NCI-H187 treated with DMSO at 0.1 percent for 48 hours (cell line): ENCODE measurements at regions not wholly inside any gene's neighbourhood (a gene's known extent, or its start where the extent isn't known, plus 50 kb on each side); places are given as distances from the start of the nearest gene placed in this dataset.

Source experiments
- DNase-seq: peaks from one replicate; lab custom pipeline; 2025; lab: John Stamatoyannopoulos, UW

DNA sequence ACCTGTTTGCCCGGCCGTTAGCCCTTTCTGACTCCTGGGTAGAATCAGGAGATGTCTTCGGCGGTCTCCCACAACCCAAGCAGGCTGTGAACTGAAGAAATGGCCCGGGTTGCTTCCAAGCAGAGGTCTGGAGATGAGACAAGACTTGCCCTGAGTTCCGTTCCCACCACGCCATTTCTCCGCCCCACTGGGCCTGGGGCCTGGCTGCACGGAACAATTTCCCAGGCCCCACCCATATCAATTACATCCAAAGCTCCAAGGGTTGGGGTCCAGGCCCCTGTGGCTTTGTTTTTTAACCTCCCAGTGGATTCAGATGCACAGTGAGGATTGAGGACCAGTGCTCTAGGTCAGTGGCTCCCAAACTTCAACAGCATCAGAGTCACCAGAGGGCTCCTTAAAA, 214.5 kb upstream of the ARID1B start:
- DNase-seq: no peak

DNA sequence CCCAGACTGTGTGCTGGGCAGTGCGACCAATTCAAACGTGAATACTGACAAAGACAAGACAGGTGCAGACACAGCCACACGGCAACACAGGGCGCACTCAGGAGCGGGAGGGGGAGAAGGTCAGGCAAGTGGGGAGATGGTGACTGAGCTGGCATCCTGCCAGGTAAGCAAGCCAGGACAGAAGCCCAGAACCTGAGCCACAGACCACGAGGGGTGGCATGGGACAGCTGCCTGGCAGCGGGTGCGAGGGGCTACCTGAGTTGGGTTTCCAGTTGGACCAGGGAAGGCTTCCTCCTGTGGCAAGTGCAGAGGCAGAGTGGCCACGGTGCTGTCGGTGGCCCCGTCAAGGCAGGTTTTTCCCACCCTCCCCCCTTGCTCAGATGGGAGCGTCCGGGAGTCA, 215.2 kb upstream of the ARID1B start:
- DNase-seq: no peak

DNA sequence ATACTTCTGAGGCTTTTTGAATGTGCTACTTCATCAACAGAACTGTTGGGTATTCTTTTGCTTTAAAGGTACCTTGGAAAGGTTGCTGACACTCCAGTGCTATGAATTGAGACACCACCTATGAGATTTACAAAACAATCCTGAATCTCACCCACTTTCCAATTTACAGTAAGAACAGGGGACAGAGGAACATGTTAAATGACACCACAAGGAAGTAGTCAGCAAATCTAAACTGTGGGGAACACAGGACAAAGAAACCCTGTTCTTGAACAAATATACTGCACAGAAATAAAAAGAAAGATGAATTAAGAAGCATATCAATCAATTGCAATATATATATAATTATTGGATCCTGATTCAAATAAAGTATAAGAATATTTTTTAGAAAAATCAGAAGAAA, 216.7 kb upstream of the ARID1B start:
- DNase-seq: no peak

DNA sequence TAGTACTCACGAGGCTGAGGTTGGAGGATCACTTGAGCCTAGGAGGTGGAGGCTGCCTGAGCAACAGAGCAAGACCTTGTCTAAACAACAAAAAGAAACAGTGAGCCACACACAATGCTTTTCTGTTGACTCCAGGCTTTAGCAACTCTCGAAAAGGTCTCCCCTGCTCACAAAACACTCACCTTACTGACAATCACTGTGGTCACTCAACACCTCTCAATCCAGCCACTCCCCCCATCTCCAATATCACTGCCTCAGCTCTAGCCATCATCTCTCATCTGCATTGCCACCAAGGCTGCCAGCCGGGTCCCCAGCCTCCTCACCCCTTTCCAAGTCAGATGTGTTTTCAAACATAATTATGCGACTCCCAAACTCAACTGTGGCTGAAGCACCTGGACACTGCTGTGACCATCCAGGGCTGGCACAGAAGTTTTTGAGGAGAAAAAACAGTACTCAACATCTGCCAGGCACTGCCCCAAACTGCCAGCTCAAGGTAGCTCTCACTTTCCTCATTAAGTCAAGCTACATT, 218.0 kb upstream of the ARID1B start:
- no peak for DNase-seq

DNA sequence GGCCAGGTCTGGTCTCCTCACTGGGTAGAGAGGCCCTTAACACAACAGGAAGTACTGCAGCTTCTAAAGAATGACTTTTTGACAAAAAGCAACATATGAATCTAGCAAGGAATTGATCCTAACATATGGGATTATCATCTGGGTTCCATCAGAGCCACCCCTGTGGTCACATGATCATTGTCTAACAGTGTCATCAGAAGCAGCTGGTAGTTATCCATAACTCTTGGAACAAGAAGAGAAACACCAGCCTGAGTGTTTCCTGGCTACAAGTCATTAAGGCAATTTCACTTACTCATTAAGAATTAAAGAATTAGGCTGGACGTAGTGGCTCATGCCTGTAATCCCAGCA, 219.3 kb upstream of the ARID1B start:
- no peak for DNase-seq

DNA sequence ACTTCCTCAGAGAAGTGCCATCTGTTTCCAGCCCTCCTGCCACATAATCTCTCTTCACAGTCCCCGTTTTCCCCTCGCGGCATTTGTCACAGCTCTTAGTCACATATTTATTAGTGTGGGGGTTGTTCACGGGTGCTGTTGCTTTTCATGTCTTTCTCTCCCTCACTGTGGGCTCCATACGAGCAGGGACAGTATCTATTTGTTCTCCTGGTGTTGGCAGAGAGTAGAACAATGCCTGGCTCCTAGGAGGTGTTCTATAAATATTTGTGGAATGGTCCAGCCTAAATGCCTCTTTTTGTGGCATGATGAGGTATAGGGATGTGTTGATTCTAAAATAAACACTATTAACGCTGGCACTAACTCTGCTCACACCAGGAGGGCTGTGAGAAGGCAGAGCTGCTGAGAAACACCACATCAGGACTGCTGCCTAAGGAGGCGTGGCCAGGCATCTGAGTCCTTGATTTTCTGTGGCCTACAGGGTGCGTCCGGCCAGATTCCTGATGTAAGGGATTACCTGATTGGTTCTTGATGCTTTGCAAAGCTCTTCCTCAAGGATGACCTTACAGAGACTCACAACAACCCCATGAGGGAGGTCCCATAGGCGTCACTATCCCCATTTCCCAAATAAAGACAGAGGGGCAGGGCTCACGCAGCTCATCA, 219.8 kb upstream of the ARID1B start:
- DNase-seq: peak; percentile 47

DNA sequence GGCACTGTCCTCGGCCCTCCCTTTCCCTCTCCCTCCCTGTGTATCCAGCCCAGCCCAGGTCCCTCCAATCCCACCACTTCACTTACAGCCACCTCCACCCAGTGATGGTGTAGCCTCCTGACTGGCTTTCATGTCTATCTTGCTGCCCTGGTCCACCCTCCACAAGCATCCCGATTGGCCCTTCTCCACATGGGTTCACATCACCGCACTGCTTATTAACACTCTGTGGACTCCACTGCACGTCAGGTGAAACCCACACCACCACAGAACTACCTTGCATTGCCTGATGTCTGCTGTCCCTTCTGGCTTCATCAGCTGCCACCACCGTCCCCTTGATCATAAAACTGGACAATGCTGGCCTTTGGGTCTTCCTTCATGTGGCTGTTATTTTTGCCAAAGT, 220.4 kb upstream of the ARID1B start:
- no peak for DNase-seq

DNA sequence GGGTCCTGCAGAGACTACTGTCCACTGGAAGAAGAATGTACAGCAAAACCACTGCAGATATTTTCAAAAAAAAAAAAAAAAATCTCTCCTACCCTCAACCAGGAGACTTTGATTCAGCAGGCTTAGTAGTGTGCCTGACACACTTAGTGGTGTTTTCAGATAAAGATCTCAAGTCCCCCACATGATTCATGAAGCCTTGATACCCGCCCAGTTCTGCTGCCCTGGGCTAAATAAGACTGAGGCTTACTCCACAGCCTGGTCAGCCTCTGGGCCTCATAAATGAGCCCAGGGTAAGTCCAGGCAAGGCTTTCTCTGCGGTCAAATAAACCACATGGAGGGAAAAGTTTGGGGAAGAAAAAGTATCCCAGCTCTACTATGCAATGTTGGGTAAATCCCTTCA, 222.1 kb upstream of the ARID1B start:
- DNase-seq: no peak

DNA sequence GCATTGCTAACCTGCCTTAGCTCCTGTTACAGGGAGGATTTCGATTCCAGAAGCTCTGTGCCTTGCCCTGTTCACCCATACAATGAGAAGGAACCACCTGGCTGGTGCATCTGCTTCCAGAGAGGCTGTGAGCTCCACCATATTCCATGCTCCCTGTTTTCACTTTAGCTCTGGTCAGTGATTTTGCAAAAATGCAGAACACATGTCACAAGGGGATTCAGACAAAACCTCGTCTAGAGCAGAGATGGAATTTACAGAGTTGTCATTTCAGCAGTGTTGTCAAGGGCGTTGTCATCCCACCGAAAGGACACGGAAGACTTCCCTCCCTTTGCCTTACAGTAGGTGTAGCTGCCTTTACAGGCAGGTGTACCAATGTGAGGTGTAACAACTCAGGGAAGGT, 223.0 kb upstream of the ARID1B start:
- DNase-seq: no peak

DNA sequence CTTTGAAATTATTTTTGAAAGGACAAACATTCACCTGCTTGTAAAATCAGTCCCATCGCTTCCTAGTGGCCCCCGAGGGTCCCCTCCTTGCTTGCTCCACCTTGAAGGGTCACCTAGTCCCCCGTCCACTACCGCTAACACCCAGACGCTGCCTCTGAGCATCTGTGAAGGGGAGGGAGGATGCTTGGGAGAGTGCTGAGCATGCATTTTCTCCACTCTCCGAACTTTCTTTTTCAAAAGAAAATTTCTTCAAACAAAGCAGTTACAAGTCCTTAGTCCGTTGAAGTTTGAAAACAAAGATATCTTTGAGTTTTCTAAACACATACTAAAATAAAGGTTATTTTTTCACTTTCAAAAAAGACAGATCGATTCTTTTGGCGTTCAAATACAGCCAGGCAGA, 224.3 kb upstream of the ARID1B start:
- no peak for DNase-seq

DNA sequence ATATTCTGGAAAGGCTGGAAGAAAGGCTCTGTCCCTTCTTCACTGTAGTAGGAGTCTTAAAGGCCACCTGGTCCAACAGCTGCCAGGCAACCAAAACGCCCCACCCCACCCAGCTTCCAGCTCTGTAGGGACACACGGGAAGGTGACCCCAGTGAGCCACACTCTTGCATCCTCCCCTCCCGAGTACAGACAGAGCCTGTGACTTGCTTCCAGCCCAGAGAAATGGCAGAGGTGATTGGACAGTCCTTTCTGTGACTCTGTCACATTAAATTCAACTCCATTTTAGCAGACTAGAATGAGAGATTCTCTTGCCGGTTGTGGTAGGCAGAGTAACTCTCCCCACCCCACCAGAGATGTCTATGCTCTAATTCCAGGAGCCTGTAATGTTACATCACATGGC, 226.2 kb upstream of the ARID1B start:
- no peak for DNase-seq

DNA sequence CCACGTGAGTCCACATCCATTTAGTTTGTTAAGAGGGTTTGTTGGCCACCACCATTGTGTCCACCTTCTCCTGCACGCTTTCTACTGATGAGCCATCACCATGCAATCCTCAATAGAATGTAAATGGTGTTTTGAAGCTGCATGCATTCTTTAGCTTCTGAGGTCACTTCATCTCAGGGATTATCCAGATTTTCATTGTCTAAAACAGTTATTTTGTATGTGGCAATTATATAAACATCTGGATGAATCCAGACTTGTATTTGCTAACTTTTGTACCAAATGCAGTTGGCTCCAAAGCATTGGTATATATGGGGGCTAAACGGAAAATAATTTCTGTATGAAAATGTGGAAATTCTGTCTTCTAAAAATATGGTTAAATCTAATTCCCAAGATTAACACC, 231.2 kb upstream of the ARID1B start:
- DNase-seq: no peak

DNA sequence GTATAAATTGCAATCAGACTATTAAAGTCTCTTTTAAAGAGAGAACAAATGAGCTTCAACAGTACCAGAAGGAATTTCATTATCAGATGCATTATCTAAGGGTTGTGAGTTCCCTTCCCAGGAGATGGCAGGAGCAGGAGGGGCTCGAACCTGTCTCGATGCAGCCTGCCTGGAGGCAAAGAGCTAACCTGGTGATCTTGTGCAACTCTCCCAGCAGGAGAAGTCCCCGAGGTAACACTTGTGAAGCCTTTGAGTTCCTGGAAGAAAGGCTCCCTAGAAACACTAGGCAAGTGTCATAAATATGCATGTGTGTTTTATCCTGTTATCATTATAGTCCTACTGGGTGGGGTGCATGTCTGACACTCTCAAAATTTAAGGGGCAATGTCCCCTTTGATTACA, 232.2 kb upstream of the ARID1B start:
- DNase-seq: no peak

DNA sequence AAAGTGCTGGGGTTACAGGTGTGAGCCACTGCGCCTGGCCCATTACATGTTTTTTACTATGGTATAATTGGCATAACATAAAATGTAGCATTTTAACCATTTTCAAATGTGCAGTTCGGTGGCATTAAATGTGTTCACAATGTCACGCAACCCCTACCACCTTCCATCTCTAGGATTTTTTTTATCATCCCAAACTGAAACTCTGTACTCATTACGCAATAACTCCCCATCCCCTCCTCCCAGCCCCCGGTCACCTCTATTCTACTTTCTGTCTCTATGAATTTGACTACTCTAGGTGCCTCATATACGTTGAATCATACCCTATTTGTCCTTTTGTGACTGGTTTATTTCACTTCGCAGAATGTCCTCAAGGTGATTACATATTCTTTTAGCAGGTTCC, 233.1 kb upstream of the ARID1B start:
- DNase-seq: no peak

DNA sequence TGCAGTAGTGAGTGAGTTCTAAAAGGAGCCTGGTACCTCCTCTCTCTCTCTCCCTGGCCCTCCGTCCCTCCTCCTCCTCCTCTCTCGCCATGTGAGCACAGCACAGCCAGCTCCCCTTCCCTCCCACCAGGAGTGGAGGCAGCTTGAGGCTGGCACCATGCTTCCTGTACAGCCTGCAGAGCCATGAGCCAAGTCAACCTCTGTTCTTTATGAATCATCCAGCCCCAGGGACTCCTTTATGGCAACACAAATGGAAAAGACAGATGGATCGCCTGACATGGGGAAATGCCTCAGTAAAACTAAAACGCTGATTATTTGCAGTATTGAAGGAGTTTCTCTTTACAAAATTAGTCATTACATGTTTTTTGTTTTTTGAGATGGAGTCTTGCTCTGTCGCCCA, 233.7 kb upstream of the ARID1B start:
- no peak for DNase-seq

DNA sequence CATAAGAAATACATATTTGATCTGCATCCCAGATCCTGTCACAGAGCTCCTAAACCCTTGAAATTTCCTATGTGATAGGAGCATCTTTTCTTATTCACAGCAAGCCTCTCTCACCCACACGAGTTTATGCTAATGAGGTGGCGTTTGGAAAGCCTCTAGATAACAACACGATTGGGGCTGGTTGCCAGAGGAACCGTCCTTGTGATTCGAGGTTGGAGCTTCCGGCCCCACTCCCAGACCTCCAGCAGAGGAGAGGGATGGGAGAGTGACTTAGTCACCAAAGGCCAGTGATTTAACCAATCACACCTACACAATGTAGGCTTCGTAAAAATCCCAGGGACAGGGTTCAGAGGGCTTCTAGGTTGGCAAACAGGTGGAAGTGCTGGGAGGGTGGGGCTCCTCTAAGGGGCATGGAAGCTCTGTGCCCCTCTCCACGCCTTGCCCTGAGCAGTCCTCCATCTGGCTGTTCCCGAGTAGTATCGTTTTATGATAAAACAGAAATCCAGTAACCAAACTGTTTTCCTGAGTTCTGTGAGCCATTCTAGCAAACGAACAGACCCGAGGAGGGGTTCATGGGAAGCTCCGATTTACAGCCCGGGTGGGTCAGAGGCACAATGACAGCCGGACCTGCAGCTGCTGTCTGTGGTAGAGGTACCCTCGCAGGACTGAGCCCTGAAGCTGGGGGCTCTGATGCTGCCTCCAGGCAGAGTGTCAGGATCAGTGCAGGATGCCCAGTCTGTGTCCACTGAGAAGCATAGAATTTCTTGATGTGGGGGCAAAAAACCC, 238.1 kb upstream of the ARID1B start:
- DNase-seq: no peak

DNA sequence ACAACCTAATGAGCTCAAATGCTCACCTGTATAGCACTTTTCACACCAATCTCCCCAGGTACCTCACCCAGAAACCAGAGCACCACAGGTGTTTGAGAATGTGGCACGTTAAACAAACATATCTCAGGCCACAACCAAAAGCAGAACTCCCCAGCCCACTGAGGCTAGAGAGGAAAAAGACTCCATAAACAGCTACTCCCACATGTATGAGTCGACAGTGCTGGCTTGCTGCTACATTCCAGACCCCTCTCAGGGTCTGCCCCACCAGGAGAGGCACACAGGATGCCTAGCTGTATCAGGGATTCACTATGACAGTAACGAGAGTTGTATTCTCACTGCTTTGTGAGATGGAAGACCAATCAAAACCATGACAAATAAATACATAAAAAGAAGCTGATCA, 242.6 kb upstream of the ARID1B start:
- no peak for DNase-seq

DNA sequence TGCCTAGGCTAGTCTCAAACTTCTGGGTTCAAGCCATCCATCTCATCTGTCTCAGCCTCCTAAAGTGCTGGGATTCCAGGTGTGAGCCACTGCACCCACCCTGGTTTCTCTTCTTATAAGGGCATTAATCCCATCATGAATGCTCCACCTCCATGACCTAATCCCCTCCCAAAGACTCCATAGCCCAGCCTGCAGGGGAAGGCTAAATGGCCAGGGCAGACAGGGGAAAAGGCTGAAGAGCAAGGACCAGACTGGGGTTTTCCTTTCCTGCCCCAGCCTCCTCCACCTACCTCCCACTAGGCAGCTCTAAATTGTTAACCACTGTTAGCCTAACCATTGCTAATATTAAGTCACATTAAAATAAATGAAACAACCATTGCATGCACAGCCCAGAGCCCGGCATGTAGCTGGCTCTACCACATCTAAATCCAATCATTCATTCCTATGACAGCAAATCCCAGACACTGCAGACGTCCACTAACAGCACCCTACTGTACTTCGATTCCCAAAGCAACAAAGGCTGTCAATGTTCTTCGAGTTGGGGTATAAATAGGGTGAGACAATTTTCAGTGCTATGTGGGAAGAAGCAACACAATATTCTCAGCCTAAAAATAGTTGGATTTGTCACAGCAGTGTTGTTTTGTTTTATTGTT, 243.2 kb upstream of the ARID1B start:
- DNase-seq: no peak

DNA sequence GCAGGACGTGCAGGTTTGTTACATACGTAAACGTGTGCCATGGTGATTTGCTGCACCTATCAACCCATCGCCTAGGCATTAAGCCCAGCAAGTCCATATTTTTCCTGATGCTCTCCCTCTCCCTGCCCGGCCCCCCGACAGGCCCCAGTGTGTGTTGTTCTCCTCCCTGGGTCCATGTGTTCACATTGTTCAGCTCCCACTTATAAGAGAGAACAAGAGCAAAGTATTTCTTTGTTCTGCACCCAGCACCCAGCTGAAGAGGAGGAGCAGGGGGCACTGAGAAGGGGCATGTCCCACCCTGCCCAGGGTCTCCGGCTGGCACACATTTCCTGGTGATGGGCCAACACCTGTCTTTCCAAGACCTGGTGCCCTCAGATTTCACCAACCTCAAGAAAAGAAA, 251.1 kb upstream of the ARID1B start:
- no peak for DNase-seq

DNA sequence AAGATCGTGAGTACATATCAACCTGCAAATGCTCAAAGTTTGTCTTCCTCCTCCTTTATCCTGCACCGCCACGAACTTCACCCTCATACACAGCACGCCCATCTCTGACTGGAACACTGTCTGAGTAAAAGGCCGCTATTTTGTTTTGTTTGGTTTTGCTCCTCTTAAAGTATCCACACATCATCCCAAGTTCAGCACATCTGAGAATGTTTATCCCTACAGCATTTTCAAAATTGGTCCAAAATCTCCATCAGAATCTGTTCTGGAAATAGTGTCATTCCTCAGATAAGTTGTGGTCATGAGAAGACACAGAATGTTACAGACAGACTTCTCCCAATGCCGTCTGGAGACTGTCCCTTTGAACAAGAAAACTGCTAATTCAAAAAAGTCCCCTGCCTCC, 251.6 kb upstream of the ARID1B start:
- no peak for DNase-seq

DNA sequence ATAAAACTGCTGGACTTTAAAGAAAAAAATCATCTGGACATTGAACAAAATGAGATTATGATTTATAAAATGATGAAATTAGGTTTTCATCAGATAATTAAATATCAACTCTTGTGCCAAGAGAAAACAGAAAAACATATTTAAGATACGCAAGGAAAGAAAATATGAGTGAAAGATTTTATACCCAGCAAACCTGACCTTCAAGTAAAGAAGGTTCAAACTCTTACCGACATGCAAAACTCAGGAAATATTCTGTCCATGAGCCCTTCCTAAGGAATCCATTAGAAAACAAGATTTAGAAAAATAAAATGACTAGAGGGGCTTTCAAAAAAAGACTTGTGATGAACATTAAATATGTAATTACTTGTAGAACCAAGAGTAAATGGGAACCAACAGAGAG, 257.2 kb upstream of the ARID1B start:
- DNase-seq: no peak

DNA sequence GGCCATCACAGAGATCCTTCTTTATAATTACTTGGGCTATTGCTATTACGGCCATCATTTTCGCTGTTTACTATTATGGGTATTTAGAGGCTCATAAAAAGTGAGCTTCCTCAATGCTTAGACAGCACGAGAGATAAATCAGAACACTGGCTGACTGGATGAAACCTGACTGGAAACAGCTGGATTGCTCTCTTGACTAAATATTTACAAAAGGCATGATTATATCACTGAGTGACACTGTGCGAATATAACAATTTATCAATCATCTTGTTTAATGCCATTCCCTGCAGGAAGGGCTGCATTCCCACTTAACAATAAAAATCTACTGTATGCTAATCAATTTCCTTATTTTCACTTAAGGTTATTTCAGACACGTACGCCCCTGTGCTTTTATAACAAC, 260.1 kb upstream of the ARID1B start:
- no peak for DNase-seq

DNA sequence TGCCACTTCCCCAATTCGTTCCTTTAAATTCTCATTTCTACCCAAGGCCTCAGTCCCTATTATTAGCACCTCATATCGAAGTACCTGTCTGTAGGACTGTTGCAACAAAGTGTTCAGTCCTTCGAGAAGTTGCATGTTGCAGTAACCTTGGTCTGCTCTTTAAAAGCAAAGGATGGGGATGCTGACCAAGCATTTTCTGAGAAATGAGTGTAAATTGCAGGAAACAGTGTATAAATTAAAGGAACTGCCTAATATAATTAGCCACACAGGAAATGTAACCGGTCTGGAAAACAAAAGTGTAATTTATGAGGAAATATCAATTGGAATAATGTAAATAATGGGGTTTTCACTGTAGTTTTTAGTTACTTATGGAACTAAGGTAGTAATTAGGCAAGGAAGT, 261.9 kb upstream of the ARID1B start:
- DNase-seq: no peak
